ENCODE measurements at regions not wholly inside any gene's neighbourhood (a gene's known extent, or its start where the extent isn't known, plus 50 kb on each side); places are given as distances from the start of the nearest gene placed in this dataset.
A peak's percentile ranks its signal among the peaks of the same experiment; 100 is the strongest.
"Not testable (repeated sequence)": the region's sequence is repeated elsewhere in the genome, so short reads cannot be mapped to it uniquely, and the experiment has no call there.

GRCh38 chr14:22386924-22387775 lies 201.9 kb downstream of the DAD1 start:
- no peak for DNase-seq (ENCODE audit: low read depth)

- DNase-seq (ENCODE audit: low read depth), result no peak
Observed at GRCh38 chr14:22384974-22385526, 204.0 kb downstream of the DAD1 start.

GRCh38 chr14:22384167-22384549 lies 204.9 kb downstream of the DAD1 start:
- DNase-seq (ENCODE audit: low read depth), result no peak

- DNase-seq (ENCODE audit: low read depth), result no peak
Observed at GRCh38 chr14:22383515-22384166, 205.4 kb downstream of the DAD1 start.

- no peak for DNase-seq (ENCODE audit: low read depth)
Observed at GRCh38 chr14:22382955-22383354, 206.1 kb downstream of the DAD1 start.

- no peak for DNase-seq (ENCODE audit: low read depth)
Observed at GRCh38 chr14:22382395-22382794, 206.6 kb downstream of the DAD1 start.

GRCh38 chr14:22381766-22382165 lies 207.3 kb downstream of the DAD1 start:
- DNase-seq (ENCODE audit: low read depth), result no peak

- DNase-seq (ENCODE audit: low read depth), result no peak
Observed at GRCh38 chr14:22381408-22381760, 207.6 kb downstream of the DAD1 start.

GRCh38 chr14:22380571-22381407 lies 208.2 kb downstream of the DAD1 start:
- DNase-seq (ENCODE audit: low read depth), result no peak

- DNase-seq (ENCODE audit: low read depth), result no peak
Observed at GRCh38 chr14:22379727-22380126, 209.3 kb downstream of the DAD1 start.

GRCh38 chr14:22378181-22378580 lies 210.8 kb downstream of the DAD1 start:
- no peak for DNase-seq (ENCODE audit: low read depth)

- DNase-seq (ENCODE audit: low read depth), result no peak
Observed at GRCh38 chr14:22375321-22375930, 213.6 kb downstream of the DAD1 start.

- peak; percentile 77 for DNase-seq (ENCODE audit: low read depth)
Observed at GRCh38 chr14:22370084-22370847, 218.8 kb downstream of the DAD1 start.

GRCh38 chr14:22358726-22359125 lies 230.3 kb downstream of the DAD1 start:
- no peak for DNase-seq (ENCODE audit: low read depth)

GRCh38 chr14:22349281-22349680 lies 239.7 kb downstream of the DAD1 start:
- DNase-seq (ENCODE audit: low read depth), result not testable (repeated sequence)

GRCh38 chr14:22344673-22345072 lies 244.4 kb downstream of the DAD1 start:
- no peak for DNase-seq (ENCODE audit: low read depth)

GRCh38 chr14:22344209-22344608 lies 244.8 kb downstream of the DAD1 start:
- not testable (repeated sequence) for DNase-seq (ENCODE audit: low read depth)

GRCh38 chr14:22341049-22341448 lies 248.0 kb downstream of the DAD1 start:
- DNase-seq (ENCODE audit: low read depth), result no peak

GRCh38 chr14:22338917-22339715 lies 249.9 kb downstream of the DAD1 start:
- no peak for DNase-seq (ENCODE audit: low read depth)

GRCh38 chr14:22338381-22338780 lies 250.6 kb downstream of the DAD1 start:
- DNase-seq (ENCODE audit: low read depth), result no peak

Measured in HS-27A (cell line).